ENCODE measurements at regions not wholly inside any gene's neighbourhood (a gene's known extent, or its start where the extent isn't known, plus 50 kb on each side); places are given as distances from the start of the nearest gene placed in this dataset.
"Not testable (repeated sequence)": the region's sequence is repeated elsewhere in the genome, so short reads cannot be mapped to it uniquely, and the experiment has no call there.

- no peak for DNase-seq
- Histone ChIP-seq H3K27ac (no peak overlapping the region), H3K4me1 (no peaks in the 10 kb centered on the region), H3K9me3 (no peaks in the 10 kb centered on the region), H3K4me3 (no peak overlapping the region), H3K36me3 (no peaks in the 10 kb centered on the region), H3K27me3 (no peaks in the 10 kb centered on the region)
- intact Hi-C loops (cut with DNase I; ENCODE audit: low total_unique reads) = no loop called here
- TF ChIP-seq CTCF (IDR thresholded peaks at IDR 0.05) = no peak
These were observed 498.7 kb downstream of the TMEM121 start for GRCh38 chr14:106024983-106025604.

- Histone ChIP-seq H3K36me3 (no peaks in the 10 kb centered on the region), H3K4me3 (no peak overlapping the region), H3K27me3 (peaks cover 0 to 4% of the 10 kb centered on the region in 2 donors), H3K4me1 (no peaks in the 10 kb centered on the region), H3K9me3 (no peaks in the 10 kb centered on the region), H3K27ac (no peak overlapping the region)
- no peak for TF ChIP-seq CTCF (IDR thresholded peaks at IDR 0.05)
- no peak for DNase-seq
- intact Hi-C loops (cut with DNase I; ENCODE audit: low total_unique reads) = no loop called here
These were observed 499.6 kb downstream of the TMEM121 start for GRCh38 chr14:106026026-106026425.

GRCh38 chr14:106027759-106028158 is 501.4 kb downstream of the TMEM121 start:
- H3K27ac ChIP-seq; DNase-seq; H3K9me3 ChIP-seq; H3K36me3 ChIP-seq; H3K4me1 ChIP-seq; H3K4me3 ChIP-seq; intact Hi-C loops (cut with DNase I; ENCODE audit: low total_unique reads); H3K27me3 ChIP-seq: not testable (repeated sequence)

GRCh38 chr14:106029959-106030358 is 503.6 kb downstream of the TMEM121 start:
- intact Hi-C loops (cut with DNase I; ENCODE audit: low total_unique reads) = no loop called here
- DNase-seq = no peak
- Histone ChIP-seq H3K27ac (no peak overlapping the region), H3K9me3 (no peaks in the 10 kb centered on the region), H3K4me3 (no peak overlapping the region), H3K36me3 (no peaks in the 10 kb centered on the region), H3K4me1 (no peaks in the 10 kb centered on the region), H3K27me3 (peaks cover 0 to 4% of the 10 kb centered on the region in 2 donors)
- TF ChIP-seq CTCF (IDR thresholded peaks at IDR 0.05) = no peak

GRCh38 chr14:106037380-106037779 is 511.0 kb downstream of the TMEM121 start:
- Histone ChIP-seq H3K4me3 (no peak overlapping the region), H3K27ac (no peak overlapping the region), H3K27me3 (peaks cover 0 to 11% of the 10 kb centered on the region in 2 donors), H3K4me1 (no peaks in the 10 kb centered on the region), H3K36me3 (no peaks in the 10 kb centered on the region), H3K9me3 (no peaks in the 10 kb centered on the region)
- intact Hi-C loops (cut with DNase I; ENCODE audit: low total_unique reads) = no loop called here
- TF ChIP-seq CTCF (IDR thresholded peaks at IDR 0.05) = no peak
- DNase-seq = no peak

- intact Hi-C loops (cut with DNase I; ENCODE audit: low total_unique reads) = no loop called here
- no peak overlapping the region for H3K4me3 ChIP-seq
- TF ChIP-seq CTCF (IDR thresholded peaks at IDR 0.05) = no peak
- no peak for DNase-seq
- peaks cover 0 to 11% of the 10 kb centered on the region in 2 donors for H3K27me3 ChIP-seq
- H3K27ac ChIP-seq = no peak overlapping the region
- no peaks in the 10 kb centered on the region for H3K36me3 ChIP-seq
- no peaks in the 10 kb centered on the region for H3K4me1 ChIP-seq
- H3K9me3 ChIP-seq = no peaks in the 10 kb centered on the region
These were observed 511.9 kb downstream of the TMEM121 start for GRCh38 chr14:106038263-106038662.

Measured in tibial artery (tissue), 4 donors.